HEK293 (cell line): ENCODE measurements at regions not wholly inside any gene's neighbourhood (a gene's known extent, or its start where the extent isn't known, plus 50 kb on each side); places are given as distances from the start of the nearest gene placed in this dataset.

Experiments
- CTCF ChIA-PET: fragments of 350-600 bp; formaldehyde crosslinking; extraction: SDS; loops from one replicate; lab custom pipeline; 2021; ENCODE audit warnings: antibody characterized with exemption; lab: Yijun Ruan, JAX
- POLR2A ChIA-PET: fragments of 300-600 bp; formaldehyde crosslinking; extraction: SDS; loops from one replicate; lab custom pipeline; 2020; ENCODE audit warnings: antibody characterized with exemption, inconsistent platforms; lab: Yijun Ruan, JAX
- H3K27ac ChIP-seq: fragments of 200-500 bp; sonication (Bioruptor generic); 2 replicates; pipeline ENCODE4 v1.5.1; 2014; ENCODE audit warnings: low read depth, low read length, control low read depth, inconsistent platforms; ENCODE audit errors: extremely low read depth
- H3K36me3 ChIP-seq, 2 experiments: fragments of 200-500 bp in 1 of 2; sonication (Bioruptor generic) in 1 of 2; 1 replicate in 1 of 2; 2 replicates in 1 of 2; pipeline ENCODE4 v1.5.1; 2014 to 2017; ENCODE audit warnings: inconsistent platforms in 2 of 2, low read length in 2 of 2; ENCODE audit not compliant: control insufficient read depth in 2 of 2, insufficient read depth in 1 of 2
- H3K4me1 ChIP-seq: fragments of 200-500 bp; sonication (Bioruptor generic); 2 replicates; pipeline ENCODE4 v1.5.1; 2014; ENCODE audit warnings: mild to moderate bottlenecking, low read length, inconsistent platforms; ENCODE audit not compliant: control insufficient read depth, insufficient read depth
- H3K4me3 ChIP-seq: 2 replicates; pipeline ENCODE4 v1.5.1; 2011; ENCODE audit warnings: low read depth, mild to moderate bottlenecking, control low read depth, low read length, moderate library complexity
- H3K9me3 ChIP-seq: fragments of 200-500 bp; sonication (Bioruptor generic); 2 replicates; pipeline ENCODE4 v1.5.1; 2014; ENCODE audit warnings: low read depth, low read length, inconsistent platforms; ENCODE audit not compliant: control insufficient read depth, insufficient read depth
- HOXC10 ChIP-seq: sonication (generic); formaldehyde crosslinking; IDR thresholded peaks from 2 replicates; pipeline ENCODE4 v1.8.1; 2023; ENCODE audit warnings: mild to moderate bottlenecking, missing genetic modification reagents
- REPIN1 ChIP-seq: fragments of 450-650 bp; formaldehyde crosslinking; IDR thresholded peaks from 2 replicates; pipeline ENCODE4 v1.5.1; 2017; ENCODE audit warnings: missing biosample characterization, missing genetic modification characterization, low read depth
- TRIM28 ChIP-seq: IDR thresholded peaks from 2 replicates; pipeline ENCODE4 v1.6.1; 2011; ENCODE audit warnings: low read length, control low read depth, borderline replicate concordance
- ZBTB1 ChIP-seq: fragments of 450-650 bp; formaldehyde crosslinking; IDR thresholded peaks from 2 replicates; pipeline ENCODE4 v1.5.1; 2016; ENCODE audit warnings: missing biosample characterization, missing genetic modification characterization
- ZNF184 ChIP-seq: fragments of 450-650 bp; IDR thresholded peaks from 2 replicates; pipeline ENCODE4 v1.5.1; 2018; ENCODE audit warnings: missing biosample characterization, mild to moderate bottlenecking, missing genetic modification characterization
- ZNF211 ChIP-seq: fragments of 450-650 bp; formaldehyde crosslinking; IDR thresholded peaks from 2 replicates; pipeline ENCODE4 v1.5.1; 2016; ENCODE audit warnings: low read depth, missing biosample characterization, missing genetic modification characterization
- ZNF302 ChIP-seq: fragments of 450-650 bp; formaldehyde crosslinking; IDR thresholded peaks from 2 replicates; pipeline ENCODE4 v1.5.1; 2016; ENCODE audit warnings: missing biosample characterization, missing genetic modification characterization, low read depth
- ZNF366 ChIP-seq: fragments of 450-650 bp; formaldehyde crosslinking; conservative IDR thresholded peaks from 2 replicates; pipeline ENCODE4 v1.5.1; 2016; ENCODE audit warnings: missing biosample characterization, missing genetic modification characterization
- ZNF391 ChIP-seq: fragments of 450-650 bp; formaldehyde crosslinking; IDR thresholded peaks from 2 replicates; pipeline ENCODE4 v1.5.1; 2016; ENCODE audit warnings: low read depth, missing biosample characterization, missing genetic modification characterization, borderline replicate concordance
- ZNF426 ChIP-seq: fragments of 450-650 bp; formaldehyde crosslinking; IDR thresholded peaks from 2 replicates; pipeline ENCODE4 v1.5.1; 2017; ENCODE audit warnings: missing biosample characterization, missing genetic modification characterization, mild to moderate bottlenecking, inconsistent platforms, moderate library complexity
- ZNF501 ChIP-seq: fragments of 450-650 bp; formaldehyde crosslinking; IDR thresholded peaks from 2 replicates; pipeline ENCODE4 v1.5.1; 2016; ENCODE audit warnings: missing biosample characterization, missing genetic modification characterization
- ZNF530 ChIP-seq: fragments of 450-650 bp; formaldehyde crosslinking; IDR thresholded peaks from 2 replicates; pipeline ENCODE4 v1.5.1; 2016; ENCODE audit warnings: low read depth, missing biosample characterization, missing genetic modification characterization
- ZNF549 ChIP-seq: fragments of 450-650 bp; IDR thresholded peaks from 2 replicates; pipeline ENCODE4 v1.5.1; 2018; ENCODE audit warnings: missing biosample characterization, missing genetic modification characterization, mild to moderate bottlenecking, inconsistent platforms, moderate library complexity
- ZNF555 ChIP-seq: fragments of 450-650 bp; formaldehyde crosslinking; conservative IDR thresholded peaks from 2 replicates; pipeline ENCODE4 v1.5.1; 2017; ENCODE audit warnings: missing biosample characterization, mild to moderate bottlenecking, missing genetic modification characterization, inconsistent platforms
- ZNF624 ChIP-seq: fragments of 450-650 bp; formaldehyde crosslinking; IDR thresholded peaks from 2 replicates; pipeline ENCODE4 v1.5.1; 2017; ENCODE audit warnings: missing biosample characterization, missing genetic modification characterization
- ZNF654 ChIP-seq: fragments of 450-650 bp; formaldehyde crosslinking; IDR thresholded peaks from 2 replicates; pipeline ENCODE4 v1.5.1; 2016; ENCODE audit warnings: low read depth, missing biosample characterization, missing genetic modification characterization
- ZNF776 ChIP-seq: fragments of 450-650 bp; formaldehyde crosslinking; IDR thresholded peaks from 2 replicates; pipeline ENCODE4 v1.5.0; 2017; ENCODE audit warnings: missing biosample characterization, missing genetic modification characterization, borderline replicate concordance
- ZXDB ChIP-seq: fragments of 450-650 bp; formaldehyde crosslinking; IDR thresholded peaks from 2 replicates; pipeline ENCODE4 v1.5.1; 2016; ENCODE audit warnings: missing biosample characterization, missing genetic modification characterization
- TF ChIP-seq, protein P1 (sequence below): fragments of 450-650 bp; formaldehyde crosslinking; conservative IDR thresholded peaks from 2 replicates; pipeline ENCODE4 v1.5.1; 2016; ENCODE audit warnings: low read depth, missing biosample characterization, missing genetic modification characterization
- TF ChIP-seq, protein P2 (sequence below): fragments of 450-650 bp; formaldehyde crosslinking; IDR thresholded peaks from 2 replicates; pipeline ENCODE4 v1.5.1; 2016; ENCODE audit warnings: missing biosample characterization, missing genetic modification characterization, low read depth
- TF ChIP-seq, protein P3 (sequence below): fragments of 450-650 bp; formaldehyde crosslinking; IDR thresholded peaks from 2 replicates; pipeline ENCODE4 v1.5.1; 2016; ENCODE audit warnings: missing biosample characterization, missing genetic modification characterization
- TF ChIP-seq, protein P4 (sequence below): fragments of 450-650 bp; formaldehyde crosslinking; IDR thresholded peaks from 2 replicates; pipeline ENCODE4 v1.5.1; 2017; ENCODE audit warnings: missing biosample characterization, missing genetic modification characterization
- TF ChIP-seq, protein P5 (sequence below): fragments of 450-650 bp; formaldehyde crosslinking; IDR thresholded peaks from 2 replicates; pipeline ENCODE4 v1.5.1; 2016; ENCODE audit warnings: missing biosample characterization, missing genetic modification characterization, borderline replicate concordance

DNA sequence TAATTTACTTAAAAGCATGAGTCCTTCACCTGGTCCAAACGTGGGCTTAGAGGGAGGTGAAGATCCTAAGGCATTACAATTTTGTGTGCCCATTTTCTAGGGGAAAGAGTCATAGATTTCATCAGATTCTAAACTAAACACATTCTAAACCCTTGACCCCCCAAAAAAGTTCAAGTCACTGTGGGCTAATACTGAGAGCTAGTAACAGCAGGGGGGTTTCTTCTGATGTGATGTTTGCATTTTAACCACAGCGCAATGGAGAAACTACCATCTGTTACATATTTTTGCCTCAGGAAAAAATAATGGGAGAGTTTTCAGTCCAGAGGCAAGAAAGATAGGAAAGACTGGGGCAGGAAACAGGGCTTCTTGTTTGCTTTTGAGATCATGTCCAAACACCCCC lies 110.8 kb upstream of the SLC1A3 start:
- H3K9me3 ChIP-seq: no peaks in the 10 kb centered on the region
- H3K4me1 ChIP-seq: no peaks in the 10 kb centered on the region
- no peaks in the 10 kb centered on the region for H3K36me3 ChIP-seq
- no peak overlapping the region for H3K4me3 ChIP-seq
- no peak overlapping the region for H3K27ac ChIP-seq
- ChIA-PET POLR2A (no interaction called here), CTCF (interaction anchor here (0.7 to 8.2 kb wide), 6 partner anchors 11 to 202 kb away, joined by 3 to 69 read pairs (median 4); no protein-coding TSS in a partner anchor)
- TF ChIP-seq ZNF211 (tag by site-specific recombination) (no peak), ZNF426 (no peak), ZNF776 (tag by site-specific recombination) (no peak), ZNF366 (tag by site-specific recombination) (no peak), TRIM28 (no peak), ZBTB1 (tag by site-specific recombination) (no peak)
- TF ChIP-seq, protein P1, sequence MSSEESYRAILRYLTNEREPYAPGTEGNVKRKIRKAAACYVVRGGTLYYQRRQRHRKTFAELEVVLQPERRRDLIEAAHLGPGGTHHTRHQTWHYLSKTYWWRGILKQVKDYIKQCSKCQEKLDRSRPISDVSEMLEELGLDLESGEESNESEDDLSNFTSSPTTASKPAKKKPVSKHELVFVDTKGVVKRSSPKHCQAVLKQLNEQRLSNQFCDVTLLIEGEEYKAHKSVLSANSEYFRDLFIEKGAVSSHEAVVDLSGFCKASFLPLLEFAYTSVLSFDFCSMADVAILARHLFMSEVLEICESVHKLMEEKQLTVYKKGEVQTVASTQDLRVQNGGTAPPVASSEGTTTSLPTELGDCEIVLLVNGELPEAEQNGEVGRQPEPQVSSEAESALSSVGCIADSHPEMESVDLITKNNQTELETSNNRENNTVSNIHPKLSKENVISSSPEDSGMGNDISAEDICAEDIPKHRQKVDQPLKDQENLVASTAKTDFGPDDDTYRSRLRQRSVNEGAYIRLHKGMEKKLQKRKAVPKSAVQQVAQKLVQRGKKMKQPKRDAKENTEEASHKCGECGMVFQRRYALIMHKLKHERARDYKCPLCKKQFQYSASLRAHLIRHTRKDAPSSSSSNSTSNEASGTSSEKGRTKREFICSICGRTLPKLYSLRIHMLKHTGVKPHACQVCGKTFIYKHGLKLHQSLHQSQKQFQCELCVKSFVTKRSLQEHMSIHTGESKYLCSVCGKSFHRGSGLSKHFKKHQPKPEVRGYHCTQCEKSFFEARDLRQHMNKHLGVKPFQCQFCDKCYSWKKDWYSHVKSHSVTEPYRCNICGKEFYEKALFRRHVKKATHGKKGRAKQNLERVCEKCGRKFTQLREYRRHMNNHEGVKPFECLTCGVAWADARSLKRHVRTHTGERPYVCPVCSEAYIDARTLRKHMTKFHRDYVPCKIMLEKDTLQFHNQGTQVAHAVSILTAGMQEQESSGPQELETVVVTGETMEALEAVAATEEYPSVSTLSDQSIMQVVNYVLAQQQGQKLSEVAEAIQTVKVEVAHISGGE (tag by site-specific recombination): no peak
- TF ChIP-seq, protein P2, sequence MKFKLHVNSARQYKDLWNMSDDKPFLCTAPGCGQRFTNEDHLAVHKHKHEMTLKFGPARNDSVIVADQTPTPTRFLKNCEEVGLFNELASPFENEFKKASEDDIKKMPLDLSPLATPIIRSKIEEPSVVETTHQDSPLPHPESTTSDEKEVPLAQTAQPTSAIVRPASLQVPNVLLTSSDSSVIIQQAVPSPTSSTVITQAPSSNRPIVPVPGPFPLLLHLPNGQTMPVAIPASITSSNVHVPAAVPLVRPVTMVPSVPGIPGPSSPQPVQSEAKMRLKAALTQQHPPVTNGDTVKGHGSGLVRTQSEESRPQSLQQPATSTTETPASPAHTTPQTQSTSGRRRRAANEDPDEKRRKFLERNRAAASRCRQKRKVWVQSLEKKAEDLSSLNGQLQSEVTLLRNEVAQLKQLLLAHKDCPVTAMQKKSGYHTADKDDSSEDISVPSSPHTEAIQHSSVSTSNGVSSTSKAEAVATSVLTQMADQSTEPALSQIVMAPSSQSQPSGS: no peak

DNA sequence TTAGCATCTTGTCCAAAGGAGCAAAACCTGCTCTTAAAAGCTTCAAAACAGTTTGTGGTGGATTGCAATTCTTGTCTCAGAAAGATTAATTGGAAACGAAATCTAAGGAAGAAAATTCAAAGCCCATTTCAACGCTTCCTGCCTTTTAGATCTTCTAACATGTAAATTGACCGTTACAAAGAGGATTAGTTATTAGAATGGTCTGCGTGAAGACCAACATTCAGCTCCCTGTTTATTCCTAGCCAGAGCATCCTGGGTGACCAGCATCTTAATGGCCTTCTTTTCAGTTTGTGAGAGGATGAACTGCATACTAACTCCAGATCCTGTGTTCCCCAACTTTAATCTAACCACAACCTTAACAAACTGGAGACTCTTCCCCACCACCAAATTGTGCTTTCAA lies 109.9 kb upstream of the SLC1A3 start:
- no peak for TF ChIP-seq ZXDB (tag by site-specific recombination)
- no peak for TF ChIP-seq ZNF302 (tag by site-specific recombination)
- TF ChIP-seq ZNF184: no peak
- no peak for TF ChIP-seq ZNF654 (tag by site-specific recombination)
- TF ChIP-seq, protein P3, sequence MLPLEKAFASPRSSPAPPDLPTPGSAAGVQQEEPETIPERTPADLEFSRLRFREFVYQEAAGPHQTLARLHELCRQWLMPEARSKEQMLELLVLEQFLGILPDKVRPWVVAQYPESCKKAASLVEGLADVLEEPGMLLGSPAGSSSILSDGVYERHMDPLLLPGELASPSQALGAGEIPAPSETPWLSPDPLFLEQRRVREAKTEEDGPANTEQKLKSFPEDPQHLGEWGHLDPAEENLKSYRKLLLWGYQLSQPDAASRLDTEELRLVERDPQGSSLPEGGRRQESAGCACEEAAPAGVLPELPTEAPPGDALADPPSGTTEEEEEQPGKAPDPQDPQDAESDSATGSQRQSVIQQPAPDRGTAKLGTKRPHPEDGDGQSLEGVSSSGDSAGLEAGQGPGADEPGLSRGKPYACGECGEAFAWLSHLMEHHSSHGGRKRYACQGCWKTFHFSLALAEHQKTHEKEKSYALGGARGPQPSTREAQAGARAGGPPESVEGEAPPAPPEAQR (tag by site-specific recombination): no peak
- TF ChIP-seq ZNF549 (tag by site-specific recombination): no peak
- TF ChIP-seq, protein P4, sequence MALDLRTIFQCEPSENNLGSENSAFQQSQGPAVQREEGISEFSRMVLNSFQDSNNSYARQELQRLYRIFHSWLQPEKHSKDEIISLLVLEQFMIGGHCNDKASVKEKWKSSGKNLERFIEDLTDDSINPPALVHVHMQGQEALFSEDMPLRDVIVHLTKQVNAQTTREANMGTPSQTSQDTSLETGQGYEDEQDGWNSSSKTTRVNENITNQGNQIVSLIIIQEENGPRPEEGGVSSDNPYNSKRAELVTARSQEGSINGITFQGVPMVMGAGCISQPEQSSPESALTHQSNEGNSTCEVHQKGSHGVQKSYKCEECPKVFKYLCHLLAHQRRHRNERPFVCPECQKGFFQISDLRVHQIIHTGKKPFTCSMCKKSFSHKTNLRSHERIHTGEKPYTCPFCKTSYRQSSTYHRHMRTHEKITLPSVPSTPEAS (tag by site-specific recombination): no peak
- no peak for TF ChIP-seq ZNF555 (tag by site-specific recombination)
- no peak for TF ChIP-seq REPIN1 (tag by site-specific recombination)
- TF ChIP-seq ZNF501 (tag by site-specific recombination): no peak
- no peak for TF ChIP-seq ZNF624 (tag by site-specific recombination)
- TF ChIP-seq TRIM28: no peak
- TF ChIP-seq, protein P5, sequence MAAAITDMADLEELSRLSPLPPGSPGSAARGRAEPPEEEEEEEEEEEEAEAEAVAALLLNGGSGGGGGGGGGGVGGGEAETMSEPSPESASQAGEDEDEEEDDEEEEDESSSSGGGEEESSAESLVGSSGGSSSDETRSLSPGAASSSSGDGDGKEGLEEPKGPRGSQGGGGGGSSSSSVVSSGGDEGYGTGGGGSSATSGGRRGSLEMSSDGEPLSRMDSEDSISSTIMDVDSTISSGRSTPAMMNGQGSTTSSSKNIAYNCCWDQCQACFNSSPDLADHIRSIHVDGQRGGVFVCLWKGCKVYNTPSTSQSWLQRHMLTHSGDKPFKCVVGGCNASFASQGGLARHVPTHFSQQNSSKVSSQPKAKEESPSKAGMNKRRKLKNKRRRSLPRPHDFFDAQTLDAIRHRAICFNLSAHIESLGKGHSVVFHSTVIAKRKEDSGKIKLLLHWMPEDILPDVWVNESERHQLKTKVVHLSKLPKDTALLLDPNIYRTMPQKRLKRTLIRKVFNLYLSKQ (tag by site-specific recombination): no peak
- TF ChIP-seq ZNF391 (tag by site-specific recombination): no peak
- no peak for TF ChIP-seq ZNF530
- TF ChIP-seq HOXC10 (CRISPR knock-in tag): no peak
- CTCF ChIA-PET: interaction anchor here (1.5 to 8.2 kb wide), 2 partner anchors 10 to 192 kb away, joined by 4 to 69 read pairs; no protein-coding TSS in a partner anchor
- Histone ChIP-seq H3K4me3 (no peak overlapping the region), H3K9me3 (no peaks in the 10 kb centered on the region), H3K27ac (no peak overlapping the region), H3K36me3 (no peaks in the 10 kb centered on the region), H3K4me1 (no peaks in the 10 kb centered on the region)
- POLR2A ChIA-PET: interaction anchor here (0.6 kb wide), 1 partner anchor 55 kb away, joined by 7 read pairs; no protein-coding TSS in a partner anchor
